ENCODE measurements at regions not wholly inside any gene's neighbourhood (a gene's known extent, or its start where the extent isn't known, plus 50 kb on each side); places are given as distances from the start of the nearest gene placed in this dataset.

DNA sequence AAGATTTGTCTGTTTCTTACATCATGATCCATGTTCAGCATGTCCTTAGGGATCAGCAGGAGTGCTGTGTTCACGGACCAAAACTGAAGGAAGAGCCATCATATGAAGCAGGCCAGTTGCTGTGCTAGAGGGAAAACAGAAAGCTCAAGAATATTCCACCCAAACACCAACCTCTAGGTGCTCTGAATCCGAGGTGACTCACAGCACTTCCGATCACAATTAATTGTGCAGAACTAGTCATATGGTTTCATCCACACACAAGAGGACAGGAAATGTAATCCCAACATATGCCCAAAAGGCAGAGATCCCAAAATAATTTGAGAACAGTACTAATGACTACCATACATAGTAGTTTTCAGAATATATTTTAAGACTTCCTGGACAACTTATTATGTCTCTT, 257.9 kb upstream of the KCNH8 start:
- Histone ChIP-seq H2BK5ac (ENCODE audit: low read depth, low read length) (no peak overlapping the region), H3K9me3 (ENCODE audit: insufficient read depth in 2 of 2, low read depth in 1 of 2, low read length in 1 of 2) (no peaks in the 10 kb centered on the region), H3K27me3 (replicated peaks in 1 of 4; ENCODE audit: control insufficient read depth in 3 of 4, extremely low read depth in 1 of 4, insufficient read depth in 3 of 4, low read length in 3 of 4) (no peaks in the 10 kb centered on the region), H3K4me3 (ENCODE audit: extremely low read depth in 1 of 4, insufficient read depth in 2 of 4, low read depth in 3 of 4, low read length in 4 of 4) (no peak overlapping the region), H3K4me2 (ENCODE audit: insufficient read depth in 1 of 2, low read depth in 2 of 2, low read length in 2 of 2) (no peak overlapping the region), H2BK20ac (ENCODE audit: low read length) (no peak overlapping the region), H3K23me2 (ENCODE audit: low read depth, low read length) (no peaks in the 10 kb centered on the region; the same call in 1 of the 2 replicates), H2AFZ (ENCODE audit: low read length) (no peak overlapping the region), H3K14ac (ENCODE audit: insufficient read length) (no peak overlapping the region), H3K18ac (ENCODE audit: extremely low read depth, low read length) (no peak overlapping the region), H3K23ac (ENCODE audit: insufficient read length) (no peak overlapping the region), H4K91ac (replicated peaks; ENCODE audit: insufficient read length, low read length) (no peak overlapping the region), H4K8ac (ENCODE audit: extremely low read depth, insufficient read depth, low read length) (no peak overlapping the region), H2BK120ac (replicated peaks; ENCODE audit: low read depth, low read length) (no peak overlapping the region), H3K9ac (replicated peaks in 1 of 4; ENCODE audit: extremely low read depth in 1 of 4, low read depth in 3 of 4, low read length in 3 of 4) (no peak overlapping the region), H4K20me1 (replicated peaks in 1 of 2; ENCODE audit: control insufficient read depth in 1 of 2, insufficient read depth in 2 of 2, low read length in 2 of 2) (no peaks in the 10 kb centered on the region), H2AK5ac (ENCODE audit: low read depth, low read length) (no peak overlapping the region), H3K4me1 (replicated peaks in 1 of 4; ENCODE audit: control insufficient read depth in 3 of 4, insufficient read depth in 4 of 4, low read length in 3 of 4) (no peaks in the 10 kb centered on the region), H2BK15ac (ENCODE audit: low read length) (no peak overlapping the region), H3K79me2 (ENCODE audit: control insufficient read depth in 1 of 2, insufficient read depth in 2 of 2, low read length in 2 of 2) (no peaks in the 10 kb centered on the region), H3K4ac (replicated peaks; ENCODE audit: insufficient read length, low read depth, low read length) (no peak overlapping the region), H2BK12ac (ENCODE audit: low read depth, low read length) (no peak overlapping the region), H4K5ac (ENCODE audit: insufficient read length, low read depth, low read length) (no peak overlapping the region), H3K56ac (replicated peaks; ENCODE audit: insufficient read length, low read depth, low read length) (no peak overlapping the region), H3K27ac (ENCODE audit: low read depth, low read length) (no peak overlapping the region), H3K79me1 (ENCODE audit: low read depth, low read length) (no peaks in the 10 kb centered on the region), H3K36me3 (ENCODE audit: control insufficient read depth in 2 of 4, insufficient read depth in 4 of 4, low read length in 3 of 4) (no peaks in the 10 kb centered on the region)
- ChIA-PET CTCF (ENCODE audit: partially characterized antibody) (interaction anchor here (1.3 kb wide), 1 partner anchor 98 kb away, joined by 6 read pairs; no protein-coding TSS in a partner anchor), POLR2A (ENCODE audit: partially characterized antibody) (no interaction called here)
- FAIRE-seq (no peak), DNase-seq (ENCODE audit: low read depth in 1 of 2, low spot score in 2 of 2) (no peak)
- WGBS, 2 experiments (ENCODE audit: extremely low coverage in 1 of 2, insufficient coverage in 1 of 2, insufficient read length in 1 of 2, insufficient replicate concordance in 2 of 2, low coverage in 1 of 2, low lambda C conversion rate in 2 of 2, missing lambda C conversion rate in 1 of 2), result 83% methylated on average over 3 of the region's 3 CpGs; no CpG with 5 or more reads in 1 of the 2 experiments
- TF ChIP-seq SRF (IDR thresholded peaks at IDR 0.05; ENCODE audit: low read depth, low read length) (no peak), GABPA (IDR thresholded peaks at IDR 0.05; ENCODE audit: borderline replicate concordance, insufficient read depth, low read length) (no peak), CHD1 (IDR thresholded peaks at IDR 0.05; ENCODE audit: low read depth, low read length) (no peak), POU5F1 (IDR thresholded peaks at IDR 0.05; ENCODE audit: low read depth, low read length) (no peak), SIRT6 (IDR thresholded peaks at IDR 0.05; ENCODE audit: low read length) (no peak), POLR2AphosphoS5 (IDR thresholded peaks at IDR 0.05; ENCODE audit: low read depth, low read length) (no peak), TAF7 (optimal IDR thresholded peaks at IDR 0.05; ENCODE audit: borderline replicate concordance, low read depth, low read length) (no peak), CBX8 (IDR thresholded peaks at IDR 0.05; ENCODE audit: borderline replicate concordance, low read depth, low read length) (no peak), ATF3 (IDR thresholded peaks at IDR 0.05; ENCODE audit: insufficient read depth, low read depth, low read length) (no peak), SP1 (IDR thresholded peaks at IDR 0.05; ENCODE audit: low read depth, low read length) (no peak), CHD2 (IDR thresholded peaks at IDR 0.05; ENCODE audit: low read length) (no peak), NANOG (IDR thresholded peaks at IDR 0.05; ENCODE audit: insufficient read depth, low read depth, low read length, poor library complexity, severe bottlenecking) (no peak), BACH1 (IDR thresholded peaks at IDR 0.05; ENCODE audit: low read length) (no peak), NRF1 (IDR thresholded peaks at IDR 0.05; ENCODE audit: low read depth, low read length) (no peak), PHF8 (conservative IDR thresholded peaks at IDR 0.05; ENCODE audit: low read depth, low read length) (no peak), SP4 (IDR thresholded peaks at IDR 0.05; ENCODE audit: low read length) (no peak)

Measured in H1 (cell line).